ENCODE measurements at regions not wholly inside any gene's neighbourhood (a gene's known extent, or its start where the extent isn't known, plus 50 kb on each side); places are given as distances from the start of the nearest gene placed in this dataset.
A peak's percentile ranks its signal among the peaks of the same experiment; 100 is the strongest.
"Not testable (repeated sequence)": the region's sequence is repeated elsewhere in the genome, so short reads cannot be mapped to it uniquely, and the experiment has no call there.

GRCh38 chr1:120357046-120357445 is 57.8 kb upstream of the NBPF8 start:
- not testable (repeated sequence) for H3K27me3 Mint-ChIP-seq, H3K4me3 Mint-ChIP-seq, H3K27ac Mint-ChIP-seq, H3K9me3 Mint-ChIP-seq, H3K36me3 Mint-ChIP-seq, H3K4me1 Mint-ChIP-seq
- DNase-seq (ENCODE audit: low spot score in 2 of 2), result peak in 1 of 2 donors; percentile 11
- peak; percentile 26 for ATAC-seq (ENCODE audit: low read depth)

- DNase-seq (ENCODE audit: low spot score in 2 of 2); H3K4me1 Mint-ChIP-seq; ATAC-seq (ENCODE audit: low read depth); H3K36me3 Mint-ChIP-seq; H3K4me3 Mint-ChIP-seq; H3K27me3 Mint-ChIP-seq; H3K9me3 Mint-ChIP-seq; H3K27ac Mint-ChIP-seq: not testable (repeated sequence)
These were observed 58.7 kb upstream of the NBPF8 start for GRCh38 chr1:120356170-120356569.

DNA sequence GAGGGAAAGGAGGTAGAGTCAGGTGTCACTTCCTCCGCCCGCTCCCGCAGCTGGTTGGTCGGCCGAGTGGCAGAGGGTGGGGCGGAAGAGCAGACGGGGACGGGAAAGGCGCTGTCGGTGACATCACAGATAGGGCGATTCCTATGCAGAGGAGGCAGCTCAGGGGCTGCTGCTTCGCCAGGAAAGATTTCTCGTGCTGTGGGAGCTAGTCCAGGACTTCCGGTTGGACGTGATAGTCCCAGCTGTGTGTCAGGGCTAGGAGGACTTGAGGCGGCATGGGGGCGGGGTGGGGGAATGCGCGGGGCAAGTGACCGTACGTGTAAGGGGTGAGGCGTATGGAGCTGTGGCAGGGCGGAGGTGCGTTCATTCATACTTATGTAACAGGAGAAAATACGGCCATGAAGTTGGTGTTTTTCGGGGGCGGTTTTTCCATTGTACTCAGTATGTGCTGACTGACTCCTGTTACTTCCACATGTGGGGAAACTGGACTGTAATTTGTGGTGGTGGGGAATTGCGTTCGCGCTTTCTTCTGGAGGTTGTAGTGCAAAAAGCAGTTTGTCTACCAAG is 60.1 kb upstream of the NBPF8 start:
- ATAC-seq (ENCODE audit: low read depth) (peak; percentile 82), DNase-seq (ENCODE audit: low spot score in 2 of 2) (peak; percentile 34 to 41)
- H3K36me3 Mint-ChIP-seq, H3K9me3 Mint-ChIP-seq, H3K4me1 Mint-ChIP-seq, H3K27me3 Mint-ChIP-seq: not testable (repeated sequence)
- peak overlapping the region; percentile 86 for H3K4me3 Mint-ChIP-seq
- peak overlapping the region; percentile 98 for H3K27ac Mint-ChIP-seq

- H3K4me3 Mint-ChIP-seq, result peak overlapping the region; percentile 78
- H3K9me3 Mint-ChIP-seq, H3K36me3 Mint-ChIP-seq, H3K27me3 Mint-ChIP-seq, H3K4me1 Mint-ChIP-seq: not testable (repeated sequence)
- ATAC-seq (ENCODE audit: low read depth), result peak; percentile 8
- H3K27ac Mint-ChIP-seq, result peak overlapping the region; percentile 88
- DNase-seq (ENCODE audit: low spot score in 2 of 2), result peak; percentile 5 to 37
These were observed 72.4 kb upstream of the NBPF8 start for GRCh38 chr1:120342231-120343073.

- not testable (repeated sequence) for H3K9me3 Mint-ChIP-seq, H3K27me3 Mint-ChIP-seq, H3K36me3 Mint-ChIP-seq, H3K4me1 Mint-ChIP-seq
- ATAC-seq (ENCODE audit: low read depth) (peak; percentile 32), DNase-seq (ENCODE audit: low spot score in 2 of 2) (peak; percentile 7 to 28)
- peak overlapping the region; percentile 88 for H3K27ac Mint-ChIP-seq
- peak overlapping the region; percentile 85 for H3K4me3 Mint-ChIP-seq
These were observed 73.1 kb upstream of the NBPF8 start for GRCh38 chr1:120341756-120342155.

GRCh38 chr1:120340838-120341751 is 73.7 kb upstream of the NBPF8 start:
- Mint-ChIP-seq H3K27ac (peak overlapping the region; percentile 88), H3K4me3 (peak overlapping the region; percentile 85)
- not testable (repeated sequence) for H3K36me3 Mint-ChIP-seq; H3K9me3 Mint-ChIP-seq; H3K27me3 Mint-ChIP-seq; H3K4me1 Mint-ChIP-seq; ATAC-seq (ENCODE audit: low read depth)
- peak; percentile 66 to 71 for DNase-seq (ENCODE audit: low spot score in 2 of 2)

- ATAC-seq (ENCODE audit: low read depth); H3K9me3 Mint-ChIP-seq; H3K36me3 Mint-ChIP-seq; H3K27ac Mint-ChIP-seq; H3K27me3 Mint-ChIP-seq; H3K4me1 Mint-ChIP-seq; DNase-seq (ENCODE audit: low spot score in 2 of 2); H3K4me3 Mint-ChIP-seq: not testable (repeated sequence)
These were observed 99.1 kb upstream of the NBPF8 start for GRCh38 chr1:120315738-120316137.

DNA sequence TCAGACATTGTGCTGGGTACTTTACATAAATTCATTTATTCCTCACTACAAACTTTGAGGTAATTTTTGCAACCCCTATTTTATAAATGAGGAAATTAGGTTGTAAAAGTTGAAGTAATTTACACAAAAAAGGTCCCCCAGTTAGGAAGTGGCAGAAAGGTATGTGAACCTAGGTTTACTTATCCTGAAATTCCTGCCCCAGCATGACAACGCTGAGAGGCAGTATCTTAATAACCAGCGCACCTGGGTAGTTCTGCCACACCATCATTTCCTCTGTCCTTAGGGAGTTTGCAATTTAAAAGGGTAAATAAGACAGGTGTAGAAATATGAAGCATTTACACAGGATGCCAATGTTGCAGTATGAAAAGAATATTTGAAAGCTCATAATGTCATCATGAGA is 102.9 kb upstream of the NBPF8 start:
- H3K27ac Mint-ChIP-seq; H3K4me1 Mint-ChIP-seq; H3K27me3 Mint-ChIP-seq; H3K36me3 Mint-ChIP-seq; ATAC-seq (ENCODE audit: low read depth); H3K9me3 Mint-ChIP-seq; DNase-seq (ENCODE audit: low spot score in 2 of 2); H3K4me3 Mint-ChIP-seq: not testable (repeated sequence)

- not testable (repeated sequence) for H3K4me3 Mint-ChIP-seq; DNase-seq (ENCODE audit: low spot score in 2 of 2); H3K27ac Mint-ChIP-seq; H3K27me3 Mint-ChIP-seq; H3K9me3 Mint-ChIP-seq; H3K4me1 Mint-ChIP-seq; H3K36me3 Mint-ChIP-seq
- peak; percentile 52 for ATAC-seq (ENCODE audit: low read depth)
These were observed 105.8 kb upstream of the NBPF8 start for GRCh38 chr1:120308940-120309578.

DNA sequence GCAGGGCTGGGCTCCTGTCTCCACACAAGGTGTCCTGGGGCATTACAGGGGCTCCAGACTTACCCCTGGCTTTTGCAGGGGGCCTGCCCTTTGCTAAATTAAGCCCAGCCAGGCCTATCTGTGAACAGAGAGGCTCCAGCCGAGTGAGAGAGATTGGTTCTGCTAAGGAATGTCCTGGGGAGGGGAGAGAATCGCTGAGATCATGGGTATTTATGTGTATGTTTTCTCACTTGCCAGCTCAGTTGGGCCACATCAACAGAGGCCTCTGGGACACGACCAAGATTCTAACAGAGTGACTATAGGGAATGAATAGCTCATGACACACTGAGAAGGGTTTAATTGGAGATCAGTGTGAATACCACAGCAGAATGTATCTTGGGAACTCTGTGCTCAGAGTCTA is 109.8 kb upstream of the NBPF8 start:
- H3K36me3 Mint-ChIP-seq; H3K9me3 Mint-ChIP-seq; ATAC-seq (ENCODE audit: low read depth); H3K4me1 Mint-ChIP-seq; H3K4me3 Mint-ChIP-seq; H3K27ac Mint-ChIP-seq; DNase-seq (ENCODE audit: low spot score in 2 of 2); H3K27me3 Mint-ChIP-seq: not testable (repeated sequence)

- H3K27ac Mint-ChIP-seq; H3K27me3 Mint-ChIP-seq; H3K9me3 Mint-ChIP-seq; DNase-seq (ENCODE audit: low spot score in 2 of 2); H3K36me3 Mint-ChIP-seq; ATAC-seq (ENCODE audit: low read depth); H3K4me1 Mint-ChIP-seq; H3K4me3 Mint-ChIP-seq: not testable (repeated sequence)
These were observed 110.5 kb upstream of the NBPF8 start for GRCh38 chr1:120304341-120304740.

- H3K27me3 Mint-ChIP-seq; DNase-seq (ENCODE audit: low spot score in 2 of 2); H3K27ac Mint-ChIP-seq; H3K4me1 Mint-ChIP-seq; H3K36me3 Mint-ChIP-seq; H3K9me3 Mint-ChIP-seq; ATAC-seq (ENCODE audit: low read depth); H3K4me3 Mint-ChIP-seq: not testable (repeated sequence)
These were observed 115.3 kb upstream of the NBPF8 start for GRCh38 chr1:120299433-120300057.

DNA sequence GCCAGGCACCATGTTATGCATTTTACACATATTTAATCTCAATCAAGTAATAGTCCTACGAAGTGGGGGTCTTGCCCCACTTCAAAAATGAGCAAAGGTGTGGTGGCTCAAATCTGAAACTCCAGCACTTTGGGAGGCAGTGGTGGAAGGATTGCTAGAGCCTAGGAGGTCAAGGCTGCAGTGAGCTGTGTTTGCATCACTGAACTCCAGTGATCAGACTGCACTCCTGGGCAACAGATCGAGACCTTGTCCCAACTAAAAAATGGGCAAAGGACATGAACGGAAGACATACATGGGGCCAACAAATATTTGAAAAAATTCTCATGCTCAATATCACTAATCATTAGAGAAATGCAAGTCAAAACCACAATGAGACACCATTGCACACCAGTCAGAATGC is 116.3 kb upstream of the NBPF8 start:
- H3K9me3 Mint-ChIP-seq; H3K36me3 Mint-ChIP-seq; H3K27me3 Mint-ChIP-seq; DNase-seq (ENCODE audit: low spot score in 2 of 2); H3K4me3 Mint-ChIP-seq; H3K4me1 Mint-ChIP-seq; ATAC-seq (ENCODE audit: low read depth); H3K27ac Mint-ChIP-seq: not testable (repeated sequence)

Measured in memory B cell (primary cell).